ENCODE measurements at regions not wholly inside any gene's neighbourhood (a gene's known extent, or its start where the extent isn't known, plus 50 kb on each side); places are given as distances from the start of the nearest gene placed in this dataset.
"Not testable (repeated sequence)": the region's sequence is repeated elsewhere in the genome, so short reads cannot be mapped to it uniquely, and the experiment has no call there.

DNA sequence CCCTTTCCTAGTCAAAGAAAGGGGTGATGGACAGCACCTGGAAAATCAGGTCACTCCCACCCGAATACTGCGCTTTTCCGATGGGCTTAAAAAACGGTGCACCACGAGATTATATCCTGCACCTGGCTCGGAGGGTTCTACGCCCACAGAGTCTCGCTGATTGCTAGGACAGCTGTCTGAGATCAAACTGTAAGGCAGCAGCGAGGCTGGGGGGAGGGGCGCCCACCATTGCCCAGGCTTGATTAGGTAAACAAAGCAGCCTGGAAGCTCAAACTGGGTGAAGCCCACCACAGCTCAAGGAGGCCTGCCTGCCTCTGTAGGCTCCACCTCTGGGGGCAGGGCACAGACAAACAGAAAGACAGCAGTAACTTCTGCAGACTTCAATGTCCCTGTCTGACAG, 783.4 kb downstream of the NSUN3 start:
- TF ChIP-seq, protein P1, sequence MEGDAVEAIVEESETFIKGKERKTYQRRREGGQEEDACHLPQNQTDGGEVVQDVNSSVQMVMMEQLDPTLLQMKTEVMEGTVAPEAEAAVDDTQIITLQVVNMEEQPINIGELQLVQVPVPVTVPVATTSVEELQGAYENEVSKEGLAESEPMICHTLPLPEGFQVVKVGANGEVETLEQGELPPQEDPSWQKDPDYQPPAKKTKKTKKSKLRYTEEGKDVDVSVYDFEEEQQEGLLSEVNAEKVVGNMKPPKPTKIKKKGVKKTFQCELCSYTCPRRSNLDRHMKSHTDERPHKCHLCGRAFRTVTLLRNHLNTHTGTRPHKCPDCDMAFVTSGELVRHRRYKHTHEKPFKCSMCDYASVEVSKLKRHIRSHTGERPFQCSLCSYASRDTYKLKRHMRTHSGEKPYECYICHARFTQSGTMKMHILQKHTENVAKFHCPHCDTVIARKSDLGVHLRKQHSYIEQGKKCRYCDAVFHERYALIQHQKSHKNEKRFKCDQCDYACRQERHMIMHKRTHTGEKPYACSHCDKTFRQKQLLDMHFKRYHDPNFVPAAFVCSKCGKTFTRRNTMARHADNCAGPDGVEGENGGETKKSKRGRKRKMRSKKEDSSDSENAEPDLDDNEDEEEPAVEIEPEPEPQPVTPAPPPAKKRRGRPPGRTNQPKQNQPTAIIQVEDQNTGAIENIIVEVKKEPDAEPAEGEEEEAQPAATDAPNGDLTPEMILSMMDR (IDR thresholded peaks at IDR 0.05; ENCODE audit: low read length) = not testable (repeated sequence)
- not testable (repeated sequence) for TF ChIP-seq EZH2 (IDR thresholded peaks at IDR 0.05; ENCODE audit: borderline replicate concordance, low read length)
